Neuronal stem cell (in vitro differentiated cells): ENCODE measurements at regions not wholly inside any gene's neighbourhood (a gene's known extent, or its start where the extent isn't known, plus 50 kb on each side); places are given as distances from the start of the nearest gene placed in this dataset.
A peak's percentile ranks its signal among the peaks of the same experiment; 100 is the strongest.

Experiments
- DNase-seq: peaks from one replicate; pipeline ENCODE4 v3.0.0-alpha.2; 2013; ENCODE audit warnings: low spot score
- H2AFZ ChIP-seq: one replicate; pipeline ENCODE4 v1.6.1; 2013; ENCODE audit warnings: mild to moderate bottlenecking, low read length, inconsistent platforms
- H2AK5ac ChIP-seq: 2 replicates; pipeline ENCODE4 v1.6.1; 2013; ENCODE audit warnings: low read depth, mild to moderate bottlenecking, inconsistent platforms, low read length, moderate library complexity, mixed read lengths
- H2BK120ac ChIP-seq: 2 replicates; pipeline ENCODE4 v1.6.1; 2013; ENCODE audit warnings: low read depth, mild to moderate bottlenecking, inconsistent platforms, low read length, moderate library complexity, mixed read lengths
- H2BK12ac ChIP-seq: one replicate; pipeline ENCODE4 v1.6.1; 2013; ENCODE audit warnings: low read length, inconsistent platforms
- H2BK15ac ChIP-seq: 2 replicates; pipeline ENCODE4 v1.6.1; 2013; ENCODE audit warnings: mild to moderate bottlenecking, low read length, inconsistent platforms, mixed read lengths
- H2BK5ac ChIP-seq: one replicate; pipeline ENCODE4 v1.6.1; 2013; ENCODE audit warnings: inconsistent platforms, mild to moderate bottlenecking, low read length, moderate library complexity
- H3K14ac ChIP-seq: one replicate; pipeline ENCODE4 v1.6.1; 2013; ENCODE audit warnings: low read length, inconsistent platforms
- H3K18ac ChIP-seq: 2 replicates; pipeline ENCODE4 v1.6.1; 2013; ENCODE audit warnings: low read length, inconsistent platforms
- H3K23ac ChIP-seq: 2 replicates; pipeline ENCODE4 v1.6.1; 2013; ENCODE audit warnings: low read depth, mild to moderate bottlenecking, mixed read lengths, low read length, inconsistent platforms; ENCODE audit not compliant: poor library complexity
- H3K27ac ChIP-seq: replicated peaks from 3 replicates; pipeline ENCODE4 v1.5.1; 2013; ENCODE audit warnings: low read length, inconsistent platforms
- H3K27me3 ChIP-seq, 3 experiments: 2 replicates each; pipeline ENCODE4 v1.6.1; 2013; ENCODE audit warnings: low read length in 3 of 3, mild to moderate bottlenecking in 2 of 3, inconsistent platforms in 1 of 3, low read depth in 1 of 3, mixed read lengths in 1 of 3, moderate library complexity in 1 of 3; ENCODE audit not compliant: control insufficient read depth in 3 of 3, insufficient read depth in 3 of 3
- H3K36me3 ChIP-seq, 2 donors: replicated peaks in 1 of 2; 2 replicates each; pipeline ENCODE4 v1.6.1; 2013; ENCODE audit warnings: low read length in 2 of 2; ENCODE audit not compliant: control insufficient read depth in 2 of 2, insufficient read depth in 2 of 2
- H3K4ac ChIP-seq: 2 replicates; pipeline ENCODE4 v1.6.1; 2013; ENCODE audit warnings: inconsistent platforms, mild to moderate bottlenecking, low read length, moderate library complexity
- H3K4me1 ChIP-seq, 2 donors: 1 replicate in 1 of 2; 2 replicates in 1 of 2; pipeline ENCODE4 v1.6.1; 2013; ENCODE audit warnings: low read length in 2 of 2, low read depth in 1 of 2; ENCODE audit not compliant: control insufficient read depth in 2 of 2, insufficient read depth in 1 of 2
- H3K4me2 ChIP-seq: one replicate; pipeline ENCODE4 v1.6.1; 2013; ENCODE audit warnings: mild to moderate bottlenecking, low read length, inconsistent platforms; ENCODE audit not compliant: insufficient read depth, poor library complexity, severe bottlenecking
- H3K4me3 ChIP-seq, 2 donors: 2 replicates each; pipeline ENCODE4 v1.5.1; 2013; ENCODE audit warnings: low read length in 2 of 2, mild to moderate bottlenecking in 2 of 2, inconsistent platforms in 1 of 2, moderate library complexity in 1 of 2
- H3K79me1 ChIP-seq: one replicate; pipeline ENCODE4 v1.6.1; 2013; ENCODE audit warnings: low read depth, mild to moderate bottlenecking, inconsistent platforms, low read length, moderate library complexity
- H3K9ac ChIP-seq: one replicate; pipeline ENCODE4 v1.6.1; 2013; ENCODE audit warnings: mild to moderate bottlenecking, low read depth, low read length, inconsistent platforms; ENCODE audit not compliant: poor library complexity
- H3K9me3 ChIP-seq, 2 donors: replicated peaks in 1 of 2; 2 replicates each; pipeline versions ENCODE3 to v1.6.1; 2013; ENCODE audit warnings: low read length in 2 of 2, mild to moderate bottlenecking in 2 of 2, inconsistent platforms in 1 of 2, low read depth in 1 of 2, mixed read lengths in 1 of 2, moderate library complexity in 1 of 2; ENCODE audit not compliant: control insufficient read depth in 2 of 2, insufficient read depth in 1 of 2
- H4K8ac ChIP-seq: one replicate; pipeline ENCODE4 v1.6.1; 2013; ENCODE audit warnings: low read depth, mild to moderate bottlenecking, inconsistent platforms, low read length, moderate library complexity
- H4K91ac ChIP-seq: one replicate; pipeline ENCODE4 v1.6.1; 2013; ENCODE audit warnings: low read length, low read depth, mild to moderate bottlenecking, inconsistent platforms; ENCODE audit not compliant: poor library complexity
- WGBS, 2 donors: extraction: QIAGEN DNeasy Blood & Tissue Kit; methylation state at CpG; one replicate each; pipeline ENCODE4 v1.1.7; 2013; ENCODE audit warnings: missing lambda C conversion rate in 2 of 2, mixed read lengths in 1 of 2; ENCODE audit not compliant: insufficient read length in 2 of 2, insufficient replicate concordance in 1 of 2; ENCODE audit errors: extremely low coverage in 2 of 2; 5-methylcytosine and 5-hydroxymethylcytosine counted together

GRCh38 chr16:85485379-85485778 lies 127.7 kb upstream of the GSE1 start:
- Histone ChIP-seq H3K36me3 (no peaks in the 10 kb centered on the region), H3K4me3 (no peak overlapping the region), H2BK12ac (no peak overlapping the region), H2BK15ac (no peak overlapping the region), H3K79me1 (no peaks in the 10 kb centered on the region), H4K91ac (no peak overlapping the region), H4K8ac (no peak overlapping the region), H3K18ac (peak overlapping the region; percentile 49), H2AK5ac (peak overlapping the region; percentile 38), H3K4me1 (peaks cover 1 to 5% of the 10 kb centered on the region in 2 donors), H2BK5ac (no peak overlapping the region), H3K4me2 (no peak overlapping the region), H3K14ac (no peak overlapping the region), H3K9ac (peak overlapping the region; percentile 63), H2AFZ (no peak overlapping the region), H2BK120ac (no peak overlapping the region), H3K23ac (no peak overlapping the region), H3K4ac (no peak overlapping the region), H3K27me3 (no peaks in the 10 kb centered on the region), H3K27ac (no peak overlapping the region), H3K9me3 (no peaks in the 10 kb centered on the region)
- DNase-seq, result no peak
- no CpG with 5 or more reads among the region's 28 CpGs for WGBS, 2 donors

- no peak overlapping the region for H3K4me3 ChIP-seq
- peak overlapping the region; percentile 25 for H2BK5ac ChIP-seq
- H4K8ac ChIP-seq, result peak overlapping the region; percentile 45
- no peaks in the 10 kb centered on the region for H3K9me3 ChIP-seq
- H3K18ac ChIP-seq, result no peak overlapping the region
- WGBS, 2 donors, result no CpG with 5 or more reads among the region's 33 CpGs
- no peaks in the 10 kb centered on the region for H3K79me1 ChIP-seq
- no peaks in the 10 kb centered on the region for H3K27me3 ChIP-seq
- peak overlapping the region; percentile 18 for H2BK15ac ChIP-seq
- H3K23ac ChIP-seq, result peak overlapping the region; percentile 12
- H3K27ac ChIP-seq, result no peak overlapping the region
- H3K4me2 ChIP-seq, result no peak overlapping the region
- no peaks in the 10 kb centered on the region for H3K36me3 ChIP-seq
- H4K91ac ChIP-seq, result no peak overlapping the region
- H3K9ac ChIP-seq, result peak overlapping the region; percentile 13
- no peak overlapping the region for H2BK120ac ChIP-seq
- H3K14ac ChIP-seq, result no peak overlapping the region
- no peak for DNase-seq
- H2BK12ac ChIP-seq, result peak overlapping the region; percentile 63
- peaks cover 0 to under 1% of the 10 kb centered on the region in 2 donors for H3K4me1 ChIP-seq
- H2AK5ac ChIP-seq, result peak overlapping the region; percentile 72
- H3K4ac ChIP-seq, result no peak overlapping the region
- no peak overlapping the region for H2AFZ ChIP-seq
These were observed 126.7 kb upstream of the GSE1 start for GRCh38 chr16:85486256-85486915.

GRCh38 chr16:85488414-85488813 lies 124.7 kb upstream of the GSE1 start:
- H2BK120ac ChIP-seq, result no peak overlapping the region
- no peaks in the 10 kb centered on the region for H3K9me3 ChIP-seq
- H2BK5ac ChIP-seq, result no peak overlapping the region
- H2BK15ac ChIP-seq, result no peak overlapping the region
- no peak overlapping the region for H3K27ac ChIP-seq
- H3K79me1 ChIP-seq, result no peaks in the 10 kb centered on the region
- no peak overlapping the region for H2AFZ ChIP-seq
- no peak for DNase-seq
- H3K27me3 ChIP-seq, result no peaks in the 10 kb centered on the region
- H3K4ac ChIP-seq, result no peak overlapping the region
- H3K4me3 ChIP-seq, result no peak overlapping the region
- H3K18ac ChIP-seq, result no peak overlapping the region
- no peaks in the 10 kb centered on the region for H3K36me3 ChIP-seq
- WGBS, 2 donors, result no CpG with 5 or more reads among the region's 8 CpGs
- H4K8ac ChIP-seq, result no peak overlapping the region
- H3K14ac ChIP-seq, result no peak overlapping the region
- no peak overlapping the region for H3K9ac ChIP-seq
- no peak overlapping the region for H2BK12ac ChIP-seq
- H3K4me1 ChIP-seq, result peaks cover 5 to 6% of the 10 kb centered on the region in 2 donors
- no peak overlapping the region for H4K91ac ChIP-seq
- peak overlapping the region; percentile 44 for H2AK5ac ChIP-seq
- H3K23ac ChIP-seq, result no peak overlapping the region
- no peak overlapping the region for H3K4me2 ChIP-seq

- Histone ChIP-seq H4K8ac (no peak overlapping the region), H2AFZ (no peak overlapping the region), H3K36me3 (no peaks in the 10 kb centered on the region), H2BK120ac (no peak overlapping the region), H2BK5ac (no peak overlapping the region), H2AK5ac (peak overlapping the region; percentile 16), H3K27me3 (no peaks in the 10 kb centered on the region), H3K79me1 (no peaks in the 10 kb centered on the region), H3K4me1 (peaks cover 5 to 6% of the 10 kb centered on the region in 2 donors), H4K91ac (no peak overlapping the region), H3K4ac (no peak overlapping the region), H3K27ac (no peak overlapping the region), H3K9ac (no peak overlapping the region), H3K4me3 (no peak overlapping the region), H3K9me3 (no peaks in the 10 kb centered on the region), H3K18ac (no peak overlapping the region), H3K14ac (no peak overlapping the region), H3K4me2 (no peak overlapping the region), H3K23ac (no peak overlapping the region), H2BK12ac (no peak overlapping the region), H2BK15ac (no peak overlapping the region)
- no CpG with 5 or more reads among the region's 27 CpGs for WGBS, 2 donors
- no peak for DNase-seq
These were observed 122.6 kb upstream of the GSE1 start for GRCh38 chr16:85490407-85491057.
